NB4 (cell line): ENCODE measurements at regions not wholly inside any gene's neighbourhood (a gene's known extent, or its start where the extent isn't known, plus 50 kb on each side); places are given as distances from the start of the nearest gene placed in this dataset.

Experiments used
- MYC ChIP-seq: IDR thresholded peaks from 2 replicates; pipeline ENCODE4 v1.6.1; 2011; ENCODE audit warnings: low read depth, low read length
- POLR2A ChIP-seq: IDR thresholded peaks from 2 replicates; pipeline ENCODE4 v1.6.1; 2011; ENCODE audit warnings: mild to moderate bottlenecking; ENCODE audit not compliant: insufficient read length; ENCODE audit errors: extremely low read depth
- TF ChIP-seq, protein P1 (sequence below): IDR thresholded peaks from one replicate; pipeline ENCODE4 v1.5.1; 2012; ENCODE audit warnings: low read depth, low read length
- TF ChIP-seq, protein P2 (sequence below): IDR thresholded peaks from 2 replicates; pipeline ENCODE4 v1.6.1; 2011; ENCODE audit warnings: low read depth, low read length

DNA sequence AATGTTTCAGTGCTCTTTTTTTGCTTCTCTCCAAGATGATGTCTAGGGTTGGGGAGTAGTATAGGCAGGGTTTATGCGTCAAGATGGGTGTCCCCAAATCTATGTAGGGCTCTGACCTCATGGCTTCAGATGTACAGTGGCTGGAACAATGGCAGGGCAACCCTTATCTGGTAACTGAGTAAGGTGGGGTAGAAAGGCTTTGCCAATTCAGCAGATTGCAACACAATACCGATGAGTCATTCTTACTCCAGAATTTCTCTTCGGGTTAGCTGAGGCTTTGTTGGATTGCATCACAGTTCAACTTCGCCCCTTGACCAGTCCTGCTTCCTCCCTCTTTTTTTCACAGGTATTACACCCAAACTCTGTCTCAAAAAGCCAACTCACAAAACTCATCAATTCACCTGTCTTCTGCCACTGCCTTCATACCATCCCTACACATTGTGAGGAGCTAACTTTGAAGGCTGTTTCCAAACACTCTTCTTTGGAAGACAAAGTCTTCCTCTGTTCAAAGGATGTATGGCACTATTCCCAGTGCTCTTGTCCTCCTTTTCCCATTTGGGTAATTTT lies 190.2 kb upstream of the CNOT2 start:
- TF ChIP-seq, protein P1, sequence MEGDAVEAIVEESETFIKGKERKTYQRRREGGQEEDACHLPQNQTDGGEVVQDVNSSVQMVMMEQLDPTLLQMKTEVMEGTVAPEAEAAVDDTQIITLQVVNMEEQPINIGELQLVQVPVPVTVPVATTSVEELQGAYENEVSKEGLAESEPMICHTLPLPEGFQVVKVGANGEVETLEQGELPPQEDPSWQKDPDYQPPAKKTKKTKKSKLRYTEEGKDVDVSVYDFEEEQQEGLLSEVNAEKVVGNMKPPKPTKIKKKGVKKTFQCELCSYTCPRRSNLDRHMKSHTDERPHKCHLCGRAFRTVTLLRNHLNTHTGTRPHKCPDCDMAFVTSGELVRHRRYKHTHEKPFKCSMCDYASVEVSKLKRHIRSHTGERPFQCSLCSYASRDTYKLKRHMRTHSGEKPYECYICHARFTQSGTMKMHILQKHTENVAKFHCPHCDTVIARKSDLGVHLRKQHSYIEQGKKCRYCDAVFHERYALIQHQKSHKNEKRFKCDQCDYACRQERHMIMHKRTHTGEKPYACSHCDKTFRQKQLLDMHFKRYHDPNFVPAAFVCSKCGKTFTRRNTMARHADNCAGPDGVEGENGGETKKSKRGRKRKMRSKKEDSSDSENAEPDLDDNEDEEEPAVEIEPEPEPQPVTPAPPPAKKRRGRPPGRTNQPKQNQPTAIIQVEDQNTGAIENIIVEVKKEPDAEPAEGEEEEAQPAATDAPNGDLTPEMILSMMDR: no peak
- TF ChIP-seq POLR2A (no peak), MYC (no peak)
- TF ChIP-seq, protein P2, sequence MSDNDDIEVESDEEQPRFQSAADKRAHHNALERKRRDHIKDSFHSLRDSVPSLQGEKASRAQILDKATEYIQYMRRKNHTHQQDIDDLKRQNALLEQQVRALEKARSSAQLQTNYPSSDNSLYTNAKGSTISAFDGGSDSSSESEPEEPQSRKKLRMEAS: no peak
